Left ventricle myocardium inferior (tissue), 1 donor: ENCODE measurements at regions not wholly inside any gene's neighbourhood (a gene's known extent, or its start where the extent isn't known, plus 50 kb on each side); places are given as distances from the start of the nearest gene placed in this dataset.

ENCODE experiments used
- DNase-seq: peaks from one replicate; pipeline ENCODE4 v3.0.0-alpha.2; 2020
- H3K27ac ChIP-seq: fragments of 200-600 bp; replicated peaks from 2 replicates; pipeline ENCODE4 v1.8.0; 2021
- H3K27me3 ChIP-seq: fragments of 200-600 bp; 2 replicates; pipeline ENCODE4 v1.8.0; 2021; ENCODE audit warnings: low read depth
- H3K36me3 ChIP-seq: fragments of 200-600 bp; 2 replicates; pipeline ENCODE4 v1.8.0; 2021
- H3K4me1 ChIP-seq: fragments of 200-600 bp; 2 replicates; pipeline ENCODE4 v1.8.0; 2021
- H3K4me3 ChIP-seq: fragments of 200-600 bp; 2 replicates; pipeline ENCODE4 v1.8.0; 2021; ENCODE audit warnings: mild to moderate bottlenecking, moderate library complexity
- H3K9me3 ChIP-seq: fragments of 200-600 bp; replicated peaks from 2 replicates; pipeline ENCODE4 v1.8.0; 2021
- intact Hi-C: fragments of 100-400 bp; cut with micrococcal nuclease; formaldehyde crosslinking; loops from one replicate; pipeline ENCODE4 v1.11.0; 2022
- TF ChIP-seq, protein P1 (sequence below): fragments of 200-600 bp; IDR thresholded peaks from 2 replicates; pipeline ENCODE4 v1.8.0; 2021; ENCODE audit warnings: antibody characterized with exemption, mild to moderate bottlenecking, borderline replicate concordance
- donor health status: DM: no; HTN: yes; CAD: no; lungs with severe emphysema.

DNA sequence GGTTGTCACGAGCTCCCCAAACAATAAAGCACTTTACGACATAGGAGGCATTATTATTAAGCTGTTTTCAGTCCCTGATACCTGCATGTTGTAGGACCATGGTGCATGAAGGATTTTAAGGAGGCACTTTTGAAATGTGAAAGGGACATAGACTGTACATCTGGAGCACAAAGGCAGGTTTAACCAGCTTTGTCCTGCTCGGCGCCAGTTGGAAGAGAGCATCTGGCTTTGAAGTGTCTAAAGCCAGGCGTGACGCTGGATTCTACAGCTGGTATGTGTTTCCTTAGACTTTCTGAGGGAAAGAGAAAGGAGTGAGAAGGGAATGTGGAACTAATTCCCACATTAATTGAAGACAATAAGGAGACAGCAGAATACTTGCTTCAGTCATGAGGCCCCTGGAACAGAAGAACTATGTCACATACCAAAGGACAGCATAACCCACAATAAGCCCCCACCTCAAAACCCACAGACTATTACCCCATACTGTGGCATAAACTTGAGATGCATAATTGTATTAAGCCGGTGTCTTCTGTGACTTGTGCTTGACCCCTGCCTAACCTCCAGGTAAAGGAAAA, 381.0 kb upstream of the MEX3C start:
- no peak overlapping the region for H3K4me3 ChIP-seq
- intact Hi-C loops, result no loop called here
- no peaks in the 10 kb centered on the region for H3K27me3 ChIP-seq
- peaks cover 10% of the 10 kb centered on the region for H3K9me3 ChIP-seq
- no peak overlapping the region for H3K27ac ChIP-seq
- TF ChIP-seq, protein P1, sequence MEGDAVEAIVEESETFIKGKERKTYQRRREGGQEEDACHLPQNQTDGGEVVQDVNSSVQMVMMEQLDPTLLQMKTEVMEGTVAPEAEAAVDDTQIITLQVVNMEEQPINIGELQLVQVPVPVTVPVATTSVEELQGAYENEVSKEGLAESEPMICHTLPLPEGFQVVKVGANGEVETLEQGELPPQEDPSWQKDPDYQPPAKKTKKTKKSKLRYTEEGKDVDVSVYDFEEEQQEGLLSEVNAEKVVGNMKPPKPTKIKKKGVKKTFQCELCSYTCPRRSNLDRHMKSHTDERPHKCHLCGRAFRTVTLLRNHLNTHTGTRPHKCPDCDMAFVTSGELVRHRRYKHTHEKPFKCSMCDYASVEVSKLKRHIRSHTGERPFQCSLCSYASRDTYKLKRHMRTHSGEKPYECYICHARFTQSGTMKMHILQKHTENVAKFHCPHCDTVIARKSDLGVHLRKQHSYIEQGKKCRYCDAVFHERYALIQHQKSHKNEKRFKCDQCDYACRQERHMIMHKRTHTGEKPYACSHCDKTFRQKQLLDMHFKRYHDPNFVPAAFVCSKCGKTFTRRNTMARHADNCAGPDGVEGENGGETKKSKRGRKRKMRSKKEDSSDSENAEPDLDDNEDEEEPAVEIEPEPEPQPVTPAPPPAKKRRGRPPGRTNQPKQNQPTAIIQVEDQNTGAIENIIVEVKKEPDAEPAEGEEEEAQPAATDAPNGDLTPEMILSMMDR, result no peak
- H3K36me3 ChIP-seq, result no peaks in the 10 kb centered on the region
- H3K4me1 ChIP-seq, result no peaks in the 10 kb centered on the region
- no peak for DNase-seq

DNA sequence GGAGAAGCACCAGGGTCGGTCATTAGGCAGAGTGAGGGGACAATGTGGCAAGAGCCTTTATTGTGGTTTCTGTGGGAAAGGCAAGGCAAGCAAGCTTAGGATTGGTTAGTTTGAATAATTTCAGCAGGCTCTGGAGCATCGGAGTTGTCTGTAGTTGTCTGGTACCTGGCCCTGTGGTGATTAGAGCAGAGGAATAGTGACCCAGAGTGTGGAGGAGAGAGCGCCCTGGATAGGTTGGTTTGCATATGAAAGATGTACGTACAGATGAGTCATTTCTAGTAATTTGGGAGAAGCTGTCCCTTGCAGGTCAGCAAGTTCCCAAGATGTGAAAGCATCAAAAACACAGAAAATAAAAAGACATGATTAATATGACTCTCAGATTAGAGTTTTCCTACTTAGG, 383.1 kb upstream of the MEX3C start:
- no peak overlapping the region for H3K27ac ChIP-seq
- peaks cover 10% of the 10 kb centered on the region for H3K9me3 ChIP-seq
- intact Hi-C loops, result no loop called here
- DNase-seq, result no peak
- H3K4me1 ChIP-seq, result no peaks in the 10 kb centered on the region
- no peak overlapping the region for H3K4me3 ChIP-seq
- TF ChIP-seq, protein P1, result no peak
- H3K36me3 ChIP-seq, result no peaks in the 10 kb centered on the region
- H3K27me3 ChIP-seq, result no peaks in the 10 kb centered on the region

DNA sequence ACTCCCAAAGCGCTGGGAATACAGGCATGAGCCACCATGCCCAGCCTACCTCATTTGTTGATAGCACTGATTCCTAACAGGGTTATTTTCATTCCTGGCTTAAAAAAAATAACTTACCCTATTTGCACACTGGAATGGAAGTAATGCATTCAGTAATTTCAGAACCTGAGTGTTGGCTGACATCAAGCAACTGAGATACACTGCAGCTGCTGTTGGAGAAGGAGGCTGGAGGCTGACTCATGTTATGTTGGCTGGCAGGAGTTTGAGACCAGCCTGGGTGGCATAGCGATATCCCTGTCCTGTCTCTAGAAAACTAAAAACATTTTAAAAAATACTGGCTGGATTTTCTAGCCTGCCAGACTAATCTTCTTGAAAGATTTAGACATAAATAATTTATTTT, 385.1 kb upstream of the MEX3C start:
- intact Hi-C loops, result no loop called here
- Histone ChIP-seq H3K4me1 (no peaks in the 10 kb centered on the region), H3K36me3 (no peaks in the 10 kb centered on the region), H3K27ac (no peak overlapping the region), H3K4me3 (no peak overlapping the region), H3K9me3 (peaks cover 6% of the 10 kb centered on the region), H3K27me3 (no peaks in the 10 kb centered on the region)
- TF ChIP-seq, protein P1, result no peak
- no peak for DNase-seq

DNA sequence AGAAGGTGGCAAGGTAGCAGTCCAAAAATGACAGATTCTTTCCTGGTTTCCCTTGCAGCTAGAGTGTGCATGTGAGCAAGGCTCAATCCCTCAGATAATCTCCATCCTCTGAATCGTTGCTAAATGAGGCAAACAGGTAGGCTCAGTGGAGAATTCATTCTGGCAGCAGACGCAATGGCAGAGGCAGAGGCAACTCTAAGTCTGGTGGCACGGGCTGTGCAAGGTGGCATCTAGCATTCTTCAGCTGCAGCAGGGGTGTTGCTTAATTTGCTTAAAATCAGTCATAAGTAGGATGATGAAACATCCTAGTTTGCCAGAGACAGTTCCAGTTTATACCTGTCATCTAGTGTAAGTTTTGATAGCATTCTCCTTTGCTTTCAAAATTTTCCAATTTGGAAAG, 391.1 kb upstream of the MEX3C start:
- H3K4me3 ChIP-seq, result no peak overlapping the region
- intact Hi-C loops, result no loop called here
- H3K9me3 ChIP-seq, result no peaks in the 10 kb centered on the region
- H3K27me3 ChIP-seq, result no peaks in the 10 kb centered on the region
- H3K27ac ChIP-seq, result no peak overlapping the region
- H3K4me1 ChIP-seq, result no peaks in the 10 kb centered on the region
- no peak for DNase-seq
- no peaks in the 10 kb centered on the region for H3K36me3 ChIP-seq
- TF ChIP-seq, protein P1, result no peak

DNA sequence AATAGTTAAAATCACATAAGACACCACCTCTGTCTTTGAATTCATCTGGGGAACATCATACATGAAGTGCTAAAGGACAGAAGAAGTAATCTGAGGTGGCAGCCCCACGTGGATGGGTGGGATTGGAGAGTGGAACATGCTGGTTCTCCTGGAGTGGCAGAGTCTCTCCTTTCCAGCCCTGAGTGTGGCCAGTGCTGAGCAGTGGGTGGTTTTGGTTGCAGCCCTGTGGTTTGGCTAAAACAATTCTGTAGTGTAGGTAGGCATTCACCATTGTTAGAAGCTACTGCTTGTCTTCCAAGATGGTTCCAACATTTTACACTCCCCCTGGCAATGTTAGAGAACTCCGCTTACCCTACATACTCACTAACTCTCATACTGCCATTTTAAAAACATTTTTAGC, 396.4 kb upstream of the MEX3C start:
- DNase-seq, result no peak
- intact Hi-C loops, result no loop called here
- H3K27ac ChIP-seq, result no peak overlapping the region
- no peaks in the 10 kb centered on the region for H3K36me3 ChIP-seq
- H3K27me3 ChIP-seq, result no peaks in the 10 kb centered on the region
- TF ChIP-seq, protein P1, result no peak
- no peaks in the 10 kb centered on the region for H3K4me1 ChIP-seq
- H3K4me3 ChIP-seq, result no peak overlapping the region
- H3K9me3 ChIP-seq, result peaks cover 25% of the 10 kb centered on the region
